GM20000 (cell line): ENCODE measurements at regions not wholly inside any gene's neighbourhood (a gene's known extent, or its start where the extent isn't known, plus 50 kb on each side); places are given as distances from the start of the nearest gene placed in this dataset.
"Not testable (repeated sequence)": the region's sequence is repeated elsewhere in the genome, so short reads cannot be mapped to it uniquely, and the experiment has no call there.

ENCODE experiments used
- DNase-seq: peaks from one replicate; pipeline ENCODE4 v3.0.0; 2012; ENCODE audit warnings: low spot score
- CTCF ChIP-seq: IDR thresholded peaks from 2 replicates; pipeline ENCODE4 v1.5.1; 2012; ENCODE audit warnings: mild to moderate bottlenecking, control low read depth; ENCODE audit errors: extremely low read depth, missing control alignments

- no peak for TF ChIP-seq CTCF
- no peak for DNase-seq
These were observed 180.6 kb downstream of the MC4R start for GRCh38 chr18:60191926-60192325.

GRCh38 chr18:60189856-60190255 is 182.7 kb downstream of the MC4R start:
- DNase-seq, result no peak
- no peak for TF ChIP-seq CTCF

- TF ChIP-seq CTCF, result no peak
- DNase-seq, result no peak
These were observed 183.6 kb downstream of the MC4R start for GRCh38 chr18:60188958-60189357.

GRCh38 chr18:60182223-60182622 is 190.4 kb downstream of the MC4R start:
- no peak for DNase-seq
- no peak for TF ChIP-seq CTCF

- no peak for DNase-seq
- no peak for TF ChIP-seq CTCF
These were observed 191.9 kb downstream of the MC4R start for GRCh38 chr18:60180671-60181070.

GRCh38 chr18:60178224-60178623 is 194.4 kb downstream of the MC4R start:
- DNase-seq, result not testable (repeated sequence)

- no peak for TF ChIP-seq CTCF
- DNase-seq, result no peak
These were observed 196.3 kb downstream of the MC4R start for GRCh38 chr18:60176259-60176658.

- TF ChIP-seq CTCF, result no peak
- no peak for DNase-seq
These were observed 197.7 kb downstream of the MC4R start for GRCh38 chr18:60174832-60175231.
